ENCODE measurements at regions not wholly inside any gene's neighbourhood (a gene's known extent, or its start where the extent isn't known, plus 50 kb on each side); places are given as distances from the start of the nearest gene placed in this dataset.

DNA sequence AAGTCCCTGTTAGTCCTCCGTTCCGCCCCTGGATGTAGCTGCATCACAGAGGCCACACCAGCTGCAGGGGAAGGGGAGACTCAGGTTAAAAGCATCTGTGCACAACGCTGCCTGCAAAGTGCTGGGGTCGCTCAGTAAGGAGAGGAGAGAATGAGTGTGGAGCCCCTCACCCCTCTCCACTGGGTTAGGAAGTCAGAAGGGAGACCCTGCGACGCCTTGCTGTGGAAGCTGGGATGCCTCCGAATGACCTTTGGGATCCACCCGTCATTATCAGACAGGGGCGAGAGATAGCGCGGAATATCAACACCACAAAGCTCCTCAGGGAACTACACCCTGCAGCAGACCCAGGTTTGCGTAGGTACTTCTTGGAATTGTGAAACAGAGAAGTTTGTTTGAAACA is 167.7 kb upstream of the SHH start:
- TF ChIP-seq, protein P1, sequence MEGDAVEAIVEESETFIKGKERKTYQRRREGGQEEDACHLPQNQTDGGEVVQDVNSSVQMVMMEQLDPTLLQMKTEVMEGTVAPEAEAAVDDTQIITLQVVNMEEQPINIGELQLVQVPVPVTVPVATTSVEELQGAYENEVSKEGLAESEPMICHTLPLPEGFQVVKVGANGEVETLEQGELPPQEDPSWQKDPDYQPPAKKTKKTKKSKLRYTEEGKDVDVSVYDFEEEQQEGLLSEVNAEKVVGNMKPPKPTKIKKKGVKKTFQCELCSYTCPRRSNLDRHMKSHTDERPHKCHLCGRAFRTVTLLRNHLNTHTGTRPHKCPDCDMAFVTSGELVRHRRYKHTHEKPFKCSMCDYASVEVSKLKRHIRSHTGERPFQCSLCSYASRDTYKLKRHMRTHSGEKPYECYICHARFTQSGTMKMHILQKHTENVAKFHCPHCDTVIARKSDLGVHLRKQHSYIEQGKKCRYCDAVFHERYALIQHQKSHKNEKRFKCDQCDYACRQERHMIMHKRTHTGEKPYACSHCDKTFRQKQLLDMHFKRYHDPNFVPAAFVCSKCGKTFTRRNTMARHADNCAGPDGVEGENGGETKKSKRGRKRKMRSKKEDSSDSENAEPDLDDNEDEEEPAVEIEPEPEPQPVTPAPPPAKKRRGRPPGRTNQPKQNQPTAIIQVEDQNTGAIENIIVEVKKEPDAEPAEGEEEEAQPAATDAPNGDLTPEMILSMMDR (IDR thresholded peaks at IDR 0.05), result no peak
- TF ChIP-seq POLR2AphosphoS5 (IDR thresholded peaks at IDR 0.05; ENCODE audit: low read depth, low read length), result no peak
- TF ChIP-seq, protein P2, sequence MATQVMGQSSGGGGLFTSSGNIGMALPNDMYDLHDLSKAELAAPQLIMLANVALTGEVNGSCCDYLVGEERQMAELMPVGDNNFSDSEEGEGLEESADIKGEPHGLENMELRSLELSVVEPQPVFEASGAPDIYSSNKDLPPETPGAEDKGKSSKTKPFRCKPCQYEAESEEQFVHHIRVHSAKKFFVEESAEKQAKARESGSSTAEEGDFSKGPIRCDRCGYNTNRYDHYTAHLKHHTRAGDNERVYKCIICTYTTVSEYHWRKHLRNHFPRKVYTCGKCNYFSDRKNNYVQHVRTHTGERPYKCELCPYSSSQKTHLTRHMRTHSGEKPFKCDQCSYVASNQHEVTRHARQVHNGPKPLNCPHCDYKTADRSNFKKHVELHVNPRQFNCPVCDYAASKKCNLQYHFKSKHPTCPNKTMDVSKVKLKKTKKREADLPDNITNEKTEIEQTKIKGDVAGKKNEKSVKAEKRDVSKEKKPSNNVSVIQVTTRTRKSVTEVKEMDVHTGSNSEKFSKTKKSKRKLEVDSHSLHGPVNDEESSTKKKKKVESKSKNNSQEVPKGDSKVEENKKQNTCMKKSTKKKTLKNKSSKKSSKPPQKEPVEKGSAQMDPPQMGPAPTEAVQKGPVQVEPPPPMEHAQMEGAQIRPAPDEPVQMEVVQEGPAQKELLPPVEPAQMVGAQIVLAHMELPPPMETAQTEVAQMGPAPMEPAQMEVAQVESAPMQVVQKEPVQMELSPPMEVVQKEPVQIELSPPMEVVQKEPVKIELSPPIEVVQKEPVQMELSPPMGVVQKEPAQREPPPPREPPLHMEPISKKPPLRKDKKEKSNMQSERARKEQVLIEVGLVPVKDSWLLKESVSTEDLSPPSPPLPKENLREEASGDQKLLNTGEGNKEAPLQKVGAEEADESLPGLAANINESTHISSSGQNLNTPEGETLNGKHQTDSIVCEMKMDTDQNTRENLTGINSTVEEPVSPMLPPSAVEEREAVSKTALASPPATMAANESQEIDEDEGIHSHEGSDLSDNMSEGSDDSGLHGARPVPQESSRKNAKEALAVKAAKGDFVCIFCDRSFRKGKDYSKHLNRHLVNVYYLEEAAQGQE (IDR thresholded peaks at IDR 0.05; ENCODE audit: insufficient read depth in 1 of 2, low read depth in 2 of 2, low read length in 1 of 2), result no peak

Measured in Panc1 (cell line).